HG03060 (cell line): ENCODE measurements at regions not wholly inside any gene's neighbourhood (a gene's known extent, or its start where the extent isn't known, plus 50 kb on each side); places are given as distances from the start of the nearest gene placed in this dataset.
"Not testable (repeated sequence)": the region's sequence is repeated elsewhere in the genome, so short reads cannot be mapped to it uniquely, and the experiment has no call there.

Experiments
- ATAC-seq: cut with Tn5 transposase; IDR thresholded peaks from one replicate; pipeline ENCODE4 v1.9.1; 2021; ENCODE audit warnings: low read depth, moderate number of reproducible peaks; ENCODE audit not compliant: unreplicated experiment

DNA sequence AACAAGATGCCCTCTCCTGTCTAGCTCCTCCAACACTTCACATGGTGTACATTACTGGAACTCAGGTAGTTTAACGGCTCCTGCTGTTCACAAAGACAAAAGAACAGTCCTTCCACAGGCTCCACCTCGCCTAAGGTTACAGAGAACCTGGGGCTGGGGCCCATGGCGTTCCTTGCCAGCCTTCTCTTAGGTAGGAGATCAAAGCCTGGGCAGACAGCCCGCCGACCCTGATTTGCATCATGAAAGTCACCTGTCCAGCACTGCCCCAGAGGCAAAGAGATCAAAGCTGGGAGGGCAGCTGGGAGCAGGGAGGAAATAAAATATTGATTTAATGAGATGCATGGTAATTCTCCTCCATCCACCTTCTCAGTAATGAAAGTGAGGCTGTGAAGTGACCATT lies 115.0 kb upstream of the SLIT3 start:
- no peak for ATAC-seq

GRCh38 chr5:169415371-169415770 lies 114.4 kb upstream of the SLIT3 start:
- no peak for ATAC-seq

DNA sequence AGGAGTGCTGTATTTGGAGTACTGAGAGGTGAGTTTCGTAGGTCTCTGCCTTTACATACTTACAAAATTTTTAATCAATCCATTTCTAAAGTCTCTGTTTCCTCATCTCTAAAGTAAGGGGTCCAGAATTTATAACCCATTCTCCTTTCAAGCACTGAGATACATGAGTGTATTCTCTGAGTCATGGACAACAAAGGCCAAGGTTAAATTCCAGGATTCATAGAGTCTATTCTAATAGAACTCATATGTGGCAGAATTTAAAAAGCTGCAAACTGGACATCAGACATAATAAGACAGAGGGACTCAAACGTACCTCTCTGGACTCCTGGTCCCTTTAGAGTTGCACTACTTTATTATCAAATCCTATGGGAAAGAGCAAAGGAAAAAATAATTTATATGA lies 112.5 kb upstream of the SLIT3 start:
- ATAC-seq, result no peak

DNA sequence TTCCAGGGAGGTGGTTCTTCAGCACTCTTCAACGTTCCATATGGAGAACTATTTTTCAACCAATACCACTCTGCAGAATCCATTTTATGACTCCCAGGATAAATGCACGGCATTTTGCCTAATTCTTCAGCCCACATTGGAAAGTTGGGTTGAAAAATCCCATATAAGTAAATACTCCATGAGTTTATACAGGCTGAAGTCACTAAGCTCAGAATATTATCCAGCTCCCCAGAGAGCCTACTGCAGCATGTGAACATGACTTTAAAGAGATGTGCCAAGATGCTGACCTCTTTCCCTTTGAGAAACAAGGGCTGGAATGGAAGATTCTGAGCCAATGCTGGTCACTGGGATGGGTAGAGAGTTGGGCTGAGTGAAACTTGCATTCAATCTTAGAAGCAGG lies 111.9 kb upstream of the SLIT3 start:
- no peak for ATAC-seq

- no peak for ATAC-seq
Observed at GRCh38 chr5:169411786-169412430, 111.0 kb upstream of the SLIT3 start.

DNA sequence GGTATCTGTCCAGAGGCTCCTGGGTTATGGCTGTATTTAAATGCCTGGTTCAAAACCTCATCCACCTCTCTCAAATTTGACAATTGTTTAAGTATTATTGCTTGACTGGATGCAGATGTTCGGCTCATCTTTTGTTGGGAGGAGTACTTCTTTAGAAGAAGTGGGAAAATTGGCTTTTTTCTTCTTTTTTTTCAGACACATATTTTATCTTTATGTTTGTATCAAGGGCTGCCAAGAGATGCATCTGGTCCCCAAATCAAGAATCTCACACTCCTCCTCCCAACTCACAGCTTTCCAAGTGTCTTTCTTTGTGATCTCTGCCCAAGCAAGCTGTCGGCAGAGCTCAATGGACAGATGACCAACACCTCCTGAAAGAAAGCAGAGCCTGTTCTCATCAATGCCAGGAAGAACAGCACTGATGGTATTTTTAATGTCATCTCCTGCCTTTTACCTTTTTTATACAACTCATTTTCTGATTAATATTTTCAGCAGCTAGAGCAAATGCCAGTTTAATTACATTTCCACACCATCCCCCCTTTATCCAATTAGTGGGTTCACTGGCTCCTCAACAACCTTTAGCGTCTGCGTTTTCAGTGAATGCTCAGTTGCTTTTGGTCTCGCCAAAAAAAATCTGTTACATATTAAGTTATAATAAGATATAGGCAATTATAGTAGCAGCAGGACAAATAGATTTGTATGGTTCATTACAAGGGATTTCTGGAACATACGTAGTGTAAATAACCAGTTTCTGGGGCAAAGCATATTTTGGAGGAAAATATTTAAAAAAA lies 110.3 kb upstream of the SLIT3 start:
- no peak for ATAC-seq

GRCh38 chr5:169408731-169409130 lies 107.8 kb upstream of the SLIT3 start:
- no peak for ATAC-seq

- no peak for ATAC-seq
Observed at GRCh38 chr5:169408171-169408570, 107.2 kb upstream of the SLIT3 start.

DNA sequence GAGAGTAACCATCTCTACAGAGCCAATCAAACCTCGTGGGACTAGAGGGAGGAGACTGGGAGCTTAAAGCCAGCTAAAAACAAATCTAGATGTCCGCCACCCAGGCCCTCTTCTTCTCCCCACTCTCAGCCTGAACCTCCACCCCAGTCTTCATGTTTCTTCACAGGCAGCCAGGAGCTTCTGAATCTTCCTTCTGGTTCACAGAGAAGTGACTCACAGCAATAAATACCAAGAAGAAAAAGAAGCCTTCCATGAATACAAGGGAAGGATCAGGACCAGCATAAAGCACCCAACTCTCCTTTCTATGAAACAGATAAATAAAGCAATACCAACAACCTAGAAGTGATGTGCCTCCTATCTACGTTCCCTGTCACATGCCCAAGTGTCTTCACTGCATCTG lies 103.3 kb upstream of the SLIT3 start:
- no peak for ATAC-seq

DNA sequence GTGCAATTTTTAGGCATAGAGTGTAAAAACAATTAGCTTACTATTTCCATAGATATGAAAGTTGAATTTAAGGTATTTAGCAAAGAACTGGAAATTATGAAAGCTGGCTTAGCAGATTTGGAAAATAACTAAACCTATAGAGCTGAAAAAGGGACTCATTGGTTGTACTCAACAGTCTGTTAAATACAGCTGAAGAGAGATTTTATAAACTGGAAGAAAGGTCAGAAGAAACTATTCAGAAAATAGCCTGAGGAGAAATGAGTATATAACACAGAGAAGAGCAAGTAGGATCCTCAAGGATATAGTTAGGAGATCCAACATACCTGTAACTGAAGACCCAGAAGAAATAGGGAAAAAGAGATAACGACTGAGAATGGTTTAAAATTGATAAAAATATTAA lies 97.6 kb upstream of the SLIT3 start:
- ATAC-seq, result no peak

DNA sequence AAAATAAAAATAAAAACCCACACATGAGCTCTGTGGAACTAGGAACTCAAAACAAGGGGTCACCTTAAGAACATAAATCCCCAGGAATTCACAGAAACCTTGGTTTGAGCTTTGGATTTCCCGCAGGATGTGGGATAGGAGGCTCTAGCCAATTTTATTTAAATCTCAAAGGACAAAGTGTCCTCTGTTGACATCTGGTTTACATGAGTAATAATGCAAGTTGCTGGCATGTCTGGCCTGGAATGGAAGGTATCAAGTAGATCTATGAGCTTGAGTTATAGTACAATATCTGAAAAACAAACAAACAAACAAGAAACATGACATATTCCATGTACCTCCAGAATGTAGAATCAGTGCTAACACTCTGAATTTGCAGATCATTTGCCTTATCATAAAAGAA lies 94.2 kb upstream of the SLIT3 start:
- ATAC-seq, result no peak

DNA sequence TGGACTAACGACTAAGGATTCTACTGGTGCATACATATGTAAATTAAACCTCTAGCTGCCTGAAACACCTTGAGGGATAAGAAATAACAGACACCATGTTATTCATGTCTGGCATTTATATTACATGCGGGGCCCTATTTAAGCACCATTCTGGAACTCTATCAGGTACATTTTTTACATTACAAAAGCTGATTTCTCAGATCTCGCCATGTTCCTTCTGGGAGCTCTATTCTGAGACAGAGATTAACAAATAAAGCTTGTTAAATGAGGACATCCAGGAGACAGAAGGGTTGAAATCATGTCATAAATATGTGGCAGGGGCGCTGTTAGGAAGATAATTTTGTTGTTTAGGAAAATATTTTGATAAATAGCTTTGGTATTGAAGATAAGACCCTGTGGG lies 93.4 kb upstream of the SLIT3 start:
- ATAC-seq, result no peak

DNA sequence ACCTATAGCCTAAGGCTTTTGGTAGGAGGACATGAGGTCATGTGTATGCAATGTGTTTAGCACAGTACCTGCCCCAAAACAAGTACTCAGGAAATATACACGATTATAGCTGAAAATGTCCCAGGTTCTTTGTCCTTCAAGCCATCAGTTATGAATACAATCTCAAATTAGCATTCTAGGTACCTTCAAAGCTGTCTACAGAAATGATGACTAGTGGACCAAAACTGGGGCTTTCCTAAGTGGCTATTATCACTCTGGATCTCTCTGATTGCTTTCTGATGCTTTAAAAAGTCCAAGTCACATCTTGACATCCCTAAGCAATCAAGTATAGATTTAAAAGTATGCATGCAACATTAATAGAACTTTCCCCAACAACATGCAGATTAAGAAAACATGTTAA lies 93.0 kb upstream of the SLIT3 start:
- no peak for ATAC-seq

DNA sequence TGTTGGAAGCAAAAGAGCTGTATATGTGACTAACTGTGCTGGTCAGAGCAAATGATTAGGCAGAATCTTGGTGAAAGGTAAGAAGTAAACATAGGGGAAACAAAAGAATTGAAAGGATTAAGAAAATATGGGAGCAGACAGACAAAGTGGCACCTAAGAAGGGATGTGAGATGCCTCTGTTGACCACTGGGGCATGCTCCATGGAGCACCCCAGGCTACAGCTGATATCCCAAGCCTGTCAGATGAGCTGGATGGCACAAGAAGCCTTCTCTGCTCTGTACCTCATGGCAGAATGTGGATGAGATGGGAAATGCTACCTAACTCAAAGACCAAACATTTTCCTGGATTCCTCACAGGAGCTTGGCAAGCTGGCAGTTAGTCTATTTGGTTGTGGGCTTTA lies 89.3 kb upstream of the SLIT3 start:
- ATAC-seq, result no peak

GRCh38 chr5:169389318-169389717 lies 88.4 kb upstream of the SLIT3 start:
- ATAC-seq, result no peak

GRCh38 chr5:169385636-169386035 lies 84.7 kb upstream of the SLIT3 start:
- ATAC-seq, result no peak

- no peak for ATAC-seq
Observed at GRCh38 chr5:169384661-169385060, 83.7 kb upstream of the SLIT3 start.

DNA sequence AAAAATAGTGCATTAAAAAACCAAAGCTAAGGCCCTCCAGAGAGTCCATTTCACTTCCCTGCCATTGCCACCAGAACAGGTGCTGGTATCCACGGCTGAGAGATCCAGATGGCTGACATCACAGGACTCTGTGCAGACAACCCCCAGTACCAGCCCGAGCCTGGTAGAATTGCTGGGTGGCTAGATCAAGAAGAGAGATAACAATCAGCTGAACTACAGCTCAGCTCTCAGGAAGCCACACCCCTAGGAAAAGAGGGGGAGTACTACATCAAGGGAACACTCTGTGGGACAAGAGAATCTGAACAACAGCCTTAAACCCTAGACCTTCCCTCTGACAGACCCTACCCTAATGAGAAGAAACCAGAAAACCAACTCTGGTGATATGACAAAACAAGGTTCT lies 73.8 kb upstream of the SLIT3 start:
- no peak for ATAC-seq

GRCh38 chr5:169374111-169374510 lies 73.2 kb upstream of the SLIT3 start:
- ATAC-seq, result no peak

- not testable (repeated sequence) for ATAC-seq
Observed at GRCh38 chr5:169371801-169372200, 70.9 kb upstream of the SLIT3 start.

GRCh38 chr5:169369130-169369529 lies 68.2 kb upstream of the SLIT3 start:
- no peak for ATAC-seq

DNA sequence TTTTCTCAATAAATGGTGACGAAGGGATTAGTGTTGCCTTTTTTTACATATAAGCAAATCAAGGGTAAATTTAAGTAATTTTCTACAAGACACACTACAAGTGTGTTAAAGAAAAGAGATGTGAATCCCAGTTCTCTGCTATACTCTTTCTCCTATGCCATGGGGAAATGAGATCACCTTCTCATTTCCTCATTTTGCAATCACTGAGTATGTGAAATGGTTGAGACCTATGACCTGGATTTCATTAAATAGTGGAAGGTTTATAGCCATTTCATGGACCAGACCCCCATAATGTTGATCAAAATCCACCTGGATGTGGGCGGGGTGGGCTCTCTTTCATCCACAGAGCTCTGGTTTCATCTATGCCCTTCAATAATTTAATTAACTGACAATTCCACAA lies 66.9 kb upstream of the SLIT3 start:
- ATAC-seq, result no peak
